A673 (cell line): ENCODE measurements at regions not wholly inside any gene's neighbourhood (a gene's known extent, or its start where the extent isn't known, plus 50 kb on each side); places are given as distances from the start of the nearest gene placed in this dataset.

Experiments used
- CTCF ChIP-seq: fragments of 300-800, 200-600 bp; sonication (generic); conservative IDR thresholded peaks from 2 replicates; pipeline ENCODE4 v1.5.1; 2017; ENCODE audit warnings: low read depth, mild to moderate bottlenecking, antibody characterized with exemption, low read length, moderate library complexity, mixed read lengths
- EZH2 ChIP-seq: fragments of 200-600 bp; sonication (generic); IDR thresholded peaks from 2 replicates; pipeline ENCODE4 v1.6.1; 2017; ENCODE audit warnings: borderline replicate concordance, low read depth, mild to moderate bottlenecking, mixed read lengths, antibody characterized with exemption, low read length; ENCODE audit not compliant: poor library complexity, severe bottlenecking

GRCh38 chr5:31027721-31028120 is 165.8 kb upstream of the CDH6 start:
- TF ChIP-seq EZH2 = no peak
- no peak for TF ChIP-seq CTCF
